B cell (primary cell): ENCODE measurements at regions not wholly inside any gene's neighbourhood (a gene's known extent, or its start where the extent isn't known, plus 50 kb on each side); places are given as distances from the start of the nearest gene placed in this dataset.

Source experiments
- ATAC-seq: fragments of 200-7000 bp; cut with Tn5 transposase; one replicate; pipeline ENCODE4 v1.10.0; 2021; ENCODE audit warnings: low read depth, mild to moderate bottlenecking, moderate number of reproducible peaks, moderate library complexity
- CTCF ChIA-PET: fragments of 350-600 bp; sonication (Branson Sonifier 250); formaldehyde crosslinking; loops from one replicate; lab custom pipeline; 2021; ENCODE audit warnings: antibody characterized with exemption, inconsistent platforms; lab: Charles Lee
- POLR2A ChIA-PET: fragments of 350-600 bp; sonication (Branson Sonifier 250); formaldehyde crosslinking; loops from one replicate; lab custom pipeline; 2021; ENCODE audit warnings: antibody characterized with exemption; lab: Charles Lee
- DNase-seq: peaks from one replicate; pipeline ENCODE4 v3.0.0; 2013
- H2AFZ ChIP-seq: 2 replicates; pipeline ENCODE4 v1.6.1; 2012; ENCODE audit warnings: mild to moderate bottlenecking, low read depth, low read length; ENCODE audit not compliant: insufficient read depth, poor library complexity, severe bottlenecking
- H3K27ac ChIP-seq, 2 donors: 1 replicate in 1 of 2; 2 replicates in 1 of 2; pipeline ENCODE4 v1.5.1; 2012 to 2013; ENCODE audit warnings: low read length in 2 of 2, mild to moderate bottlenecking in 2 of 2, moderate library complexity in 1 of 2
- H3K27me3 ChIP-seq, 4 experiments: fragments of 200-600 bp in 1 of 4; sonication (generic) in 1 of 4; replicated peaks in 1 of 4; 1 replicate in 2 of 4; 2 replicates in 2 of 4; pipeline versions ENCODE4 v1.6.1 to v1.7.0; 2013 to 2016; ENCODE audit warnings: low read length in 3 of 4, mild to moderate bottlenecking in 2 of 4, mixed read lengths in 1 of 4, moderate library complexity in 1 of 4; ENCODE audit not compliant: insufficient read depth in 4 of 4, control insufficient read depth in 3 of 4; ENCODE audit errors: control extremely low read depth in 1 of 4
- H3K36me3 ChIP-seq, 2 experiments: replicated peaks in 1 of 2; 1 replicate in 1 of 2; 2 replicates in 1 of 2; pipeline versions ENCODE4 v1.6.1 to v1.7.1; 2013; ENCODE audit warnings: low read length in 1 of 2; ENCODE audit not compliant: insufficient read depth in 2 of 2, control insufficient read depth in 1 of 2; ENCODE audit errors: control extremely low read depth in 1 of 2, extremely low read depth in 1 of 2
- H3K4me1 ChIP-seq, 2 donors: fragments of 200-600 bp in 1 of 2; sonication (generic) in 1 of 2; 1 replicate in 1 of 2; 2 replicates in 1 of 2; pipeline versions ENCODE4 v1.5.1 to v1.6.1; 2013 to 2017; ENCODE audit warnings: low read length in 2 of 2; ENCODE audit not compliant: control insufficient read depth in 2 of 2, insufficient read depth in 2 of 2
- H3K4me2 ChIP-seq: replicated peaks from 2 replicates; pipeline ENCODE3; 2012; ENCODE audit warnings: mild to moderate bottlenecking, low read depth, low read length; ENCODE audit not compliant: poor library complexity, severe bottlenecking
- H3K4me3 ChIP-seq, 5 experiments: fragments of 200-600 bp in 1 of 5; sonication (generic) in 1 of 5; 1 replicate in 3 of 5; 2 replicates in 2 of 5; pipeline versions ENCODE4 v1.5.1 to v1.7.0; 2011 to 2016; ENCODE audit warnings: low read length in 4 of 5, mild to moderate bottlenecking in 4 of 5, low read depth in 2 of 5, control low read depth in 1 of 5, moderate library complexity in 1 of 5; ENCODE audit not compliant: insufficient read depth in 1 of 5; ENCODE audit errors: control extremely low read depth in 1 of 5, extremely low read depth in 1 of 5
- H3K79me2 ChIP-seq: fragments of 200-600 bp; sonication (generic); one replicate; pipeline ENCODE4 v1.6.0; 2016; ENCODE audit warnings: low read length; ENCODE audit not compliant: control insufficient read depth, insufficient read depth
- H3K9ac ChIP-seq: fragments of 200-600 bp; sonication (generic); 2 replicates; pipeline ENCODE4 v1.6.1; 2017; ENCODE audit warnings: mild to moderate bottlenecking, low read length, moderate library complexity
- H3K9me3 ChIP-seq, 3 donors: one replicate each; pipeline versions ENCODE4 v1.6.1 to v1.7.1; 2013; ENCODE audit warnings: low read length in 2 of 3; ENCODE audit not compliant: control insufficient read depth in 2 of 3, insufficient read depth in 1 of 3; ENCODE audit errors: control extremely low read depth in 1 of 3
- H4K20me1 ChIP-seq: 2 replicates; pipeline ENCODE4 v1.6.0; 2012; ENCODE audit warnings: mild to moderate bottlenecking, low read length; ENCODE audit not compliant: insufficient read depth, control insufficient read depth, poor library complexity, severe bottlenecking
- H3K27ac Mint-ChIP-seq: one replicate; pipeline ENCODE4 v1.8.0; 2021; ENCODE audit warnings: mixed read lengths
- H3K27me3 Mint-ChIP-seq: one replicate; pipeline ENCODE4 v1.8.0; 2021; ENCODE audit warnings: mixed read lengths
- H3K4me1 Mint-ChIP-seq: one replicate; pipeline ENCODE4 v1.8.0; 2021; ENCODE audit warnings: mixed read lengths
- H3K4me3 Mint-ChIP-seq: one replicate; pipeline ENCODE4 v1.8.0; 2021; ENCODE audit warnings: mixed read lengths
- H3K9me3 Mint-ChIP-seq: one replicate; pipeline ENCODE4 v1.8.0; 2022; ENCODE audit warnings: mixed read lengths; ENCODE audit not compliant: insufficient read depth
- EZH2 ChIP-seq: IDR thresholded peaks from 2 replicates; pipeline ENCODE4 v1.6.1; 2012; ENCODE audit warnings: borderline replicate concordance, low read depth, mild to moderate bottlenecking, moderate library complexity, low read length; ENCODE audit not compliant: insufficient read depth, poor library complexity, severe bottlenecking
- WGBS: methylation state at CpG from one replicate; pipeline ENCODE4 v1.1.5; 2013; ENCODE audit warnings: missing lambda C conversion rate; ENCODE audit not compliant: insufficient coverage; 5-methylcytosine and 5-hydroxymethylcytosine counted together
- intact Hi-C: fragments of 100-400 bp; cut with micrococcal nuclease; formaldehyde crosslinking; loops from one replicate; pipeline ENCODE4 v1.10.0; 2022
- TF ChIP-seq, protein P1 (sequence below): fragments of 200-600 bp; IDR thresholded peaks from one replicate; pipeline ENCODE4 v1.8.0; 2022; ENCODE audit warnings: antibody characterized with exemption, mild to moderate bottlenecking

GRCh38 chrX:130555341-130555740 is 153.6 kb downstream of the RBMX2 start:
- intact Hi-C loops = no loop called here
- H3K9ac ChIP-seq = no peak overlapping the region
- H3K79me2 ChIP-seq = no peaks in the 10 kb centered on the region
- no CpG with 5 or more reads among the region's 3 CpGs for WGBS
- Mint-ChIP-seq H3K4me1 (peaks cover 33% of the 10 kb centered on the region), H3K4me3 (no peak overlapping the region), H3K27ac (no peak overlapping the region), H3K27me3 (no peaks in the 10 kb centered on the region), H3K9me3 (no peaks in the 10 kb centered on the region)
- ATAC-seq (no peak), DNase-seq (no peak)
- H3K27ac ChIP-seq = no peak overlapping the region
- H3K36me3 ChIP-seq = no peaks in the 10 kb centered on the region
- peaks cover 7 to 25% of the 10 kb centered on the region in 2 donors for H3K4me1 ChIP-seq
- ChIA-PET CTCF (no interaction called here), POLR2A (no interaction called here)
- H3K27me3 ChIP-seq = no peaks in the 10 kb centered on the region
- H3K9me3 ChIP-seq = no peaks in the 10 kb centered on the region
- H3K4me3 ChIP-seq = no peak overlapping the region
- no peak overlapping the region for H3K4me2 ChIP-seq
- H2AFZ ChIP-seq = no peak overlapping the region
- no peaks in the 10 kb centered on the region for H4K20me1 ChIP-seq
- TF ChIP-seq, protein P1, sequence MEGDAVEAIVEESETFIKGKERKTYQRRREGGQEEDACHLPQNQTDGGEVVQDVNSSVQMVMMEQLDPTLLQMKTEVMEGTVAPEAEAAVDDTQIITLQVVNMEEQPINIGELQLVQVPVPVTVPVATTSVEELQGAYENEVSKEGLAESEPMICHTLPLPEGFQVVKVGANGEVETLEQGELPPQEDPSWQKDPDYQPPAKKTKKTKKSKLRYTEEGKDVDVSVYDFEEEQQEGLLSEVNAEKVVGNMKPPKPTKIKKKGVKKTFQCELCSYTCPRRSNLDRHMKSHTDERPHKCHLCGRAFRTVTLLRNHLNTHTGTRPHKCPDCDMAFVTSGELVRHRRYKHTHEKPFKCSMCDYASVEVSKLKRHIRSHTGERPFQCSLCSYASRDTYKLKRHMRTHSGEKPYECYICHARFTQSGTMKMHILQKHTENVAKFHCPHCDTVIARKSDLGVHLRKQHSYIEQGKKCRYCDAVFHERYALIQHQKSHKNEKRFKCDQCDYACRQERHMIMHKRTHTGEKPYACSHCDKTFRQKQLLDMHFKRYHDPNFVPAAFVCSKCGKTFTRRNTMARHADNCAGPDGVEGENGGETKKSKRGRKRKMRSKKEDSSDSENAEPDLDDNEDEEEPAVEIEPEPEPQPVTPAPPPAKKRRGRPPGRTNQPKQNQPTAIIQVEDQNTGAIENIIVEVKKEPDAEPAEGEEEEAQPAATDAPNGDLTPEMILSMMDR = no peak
- no peak for TF ChIP-seq EZH2

DNA sequence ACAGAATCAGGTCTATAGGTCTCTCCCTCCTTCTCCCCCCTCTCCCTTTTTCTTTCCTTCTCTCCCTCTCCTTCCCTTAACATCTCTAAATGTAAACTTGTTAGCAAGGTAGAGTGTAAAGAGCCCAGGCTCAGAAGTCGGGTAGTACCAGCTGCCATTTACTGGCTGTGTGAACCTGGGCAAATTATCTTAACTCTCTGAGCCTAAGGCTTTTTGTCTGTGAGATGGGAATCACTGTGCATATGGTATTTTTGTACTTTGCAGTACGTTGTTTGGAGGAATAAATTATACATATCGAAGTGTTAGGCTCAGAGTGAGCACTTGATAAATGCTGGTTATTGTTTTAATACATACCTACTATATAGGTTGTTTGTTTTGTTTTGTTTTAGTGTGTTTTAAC is 154.0 kb downstream of the RBMX2 start:
- no peak overlapping the region for H2AFZ ChIP-seq
- no peak overlapping the region for H3K9ac ChIP-seq
- H3K36me3 ChIP-seq = no peaks in the 10 kb centered on the region
- H3K27me3 ChIP-seq = no peaks in the 10 kb centered on the region
- H3K27ac ChIP-seq = no peak overlapping the region
- no CpG with 5 or more reads among the region's 3 CpGs for WGBS
- H3K79me2 ChIP-seq = no peaks in the 10 kb centered on the region
- ChIA-PET CTCF (no interaction called here), POLR2A (no interaction called here)
- no peaks in the 10 kb centered on the region for H4K20me1 ChIP-seq
- no peaks in the 10 kb centered on the region for H3K27me3 Mint-ChIP-seq
- H3K27ac Mint-ChIP-seq = no peak overlapping the region
- peaks cover 29% of the 10 kb centered on the region for H3K4me1 Mint-ChIP-seq
- TF ChIP-seq, protein P1 = no peak
- no peak for TF ChIP-seq EZH2
- DNase-seq (no peak), ATAC-seq (no peak)
- peaks cover 7 to 20% of the 10 kb centered on the region in 2 donors for H3K4me1 ChIP-seq
- H3K4me3 Mint-ChIP-seq = no peak overlapping the region
- intact Hi-C loops = no loop called here
- H3K9me3 ChIP-seq = no peaks in the 10 kb centered on the region
- H3K4me2 ChIP-seq = no peak overlapping the region
- H3K4me3 ChIP-seq = no peak overlapping the region
- no peaks in the 10 kb centered on the region for H3K9me3 Mint-ChIP-seq
